Osteocyte (in vitro differentiated cells): ENCODE measurements at regions not wholly inside any gene's neighbourhood (a gene's known extent, or its start where the extent isn't known, plus 50 kb on each side); places are given as distances from the start of the nearest gene placed in this dataset.

ENCODE experiments used
- DNase-seq: peaks from one replicate; pipeline ENCODE4 v3.0.0; 2021; ENCODE audit warnings: mixed read lengths; ENCODE audit not compliant: unreplicated experiment; ENCODE audit errors: extremely low spot score
- H3K27ac Mint-ChIP-seq: one replicate; pipeline ENCODE4 v1.8.0; 2021; ENCODE audit warnings: mild to moderate bottlenecking, mixed read lengths; ENCODE audit not compliant: unreplicated experiment
- H3K27me3 Mint-ChIP-seq: one replicate; pipeline ENCODE4 v1.8.0; 2021; ENCODE audit warnings: mixed read lengths; ENCODE audit not compliant: unreplicated experiment
- H3K36me3 Mint-ChIP-seq: one replicate; pipeline ENCODE4 v1.8.0; 2021; ENCODE audit warnings: mixed read lengths; ENCODE audit not compliant: unreplicated experiment
- H3K4me1 Mint-ChIP-seq: one replicate; pipeline ENCODE4 v1.8.0; 2021; ENCODE audit warnings: mixed read lengths; ENCODE audit not compliant: unreplicated experiment
- H3K4me3 Mint-ChIP-seq: one replicate; pipeline ENCODE4 v1.8.0; 2021; ENCODE audit warnings: mild to moderate bottlenecking, moderate library complexity, mixed read lengths; ENCODE audit not compliant: unreplicated experiment
- H3K9me3 Mint-ChIP-seq: one replicate; pipeline ENCODE4 v1.8.0; 2021; ENCODE audit warnings: mixed read lengths; ENCODE audit not compliant: unreplicated experiment
- CTCF ChIP-seq: fragments of 200-600 bp; sonication (generic); IDR thresholded peaks from 2 replicates; pipeline ENCODE4 v1.5.0; 2021; ENCODE audit warnings: antibody characterized with exemption, mild to moderate bottlenecking, moderate library complexity

- no peaks in the 10 kb centered on the region for H3K36me3 Mint-ChIP-seq
- H3K4me1 Mint-ChIP-seq: no peaks in the 10 kb centered on the region
- no peak overlapping the region for H3K27ac Mint-ChIP-seq
- H3K27me3 Mint-ChIP-seq: no peaks in the 10 kb centered on the region
- DNase-seq: no peak
- peaks cover 10% of the 10 kb centered on the region for H3K9me3 Mint-ChIP-seq
- TF ChIP-seq CTCF: no peak
- no peak overlapping the region for H3K4me3 Mint-ChIP-seq
Observed at GRCh38 chr9:30482499-30482898, 1901.9 kb upstream of the ACO1 start.

GRCh38 chr9:30484690-30485089 is 1899.8 kb upstream of the ACO1 start:
- no peaks in the 10 kb centered on the region for H3K4me1 Mint-ChIP-seq
- DNase-seq: no peak
- no peak overlapping the region for H3K27ac Mint-ChIP-seq
- no peaks in the 10 kb centered on the region for H3K36me3 Mint-ChIP-seq
- no peaks in the 10 kb centered on the region for H3K27me3 Mint-ChIP-seq
- no peak for TF ChIP-seq CTCF
- H3K4me3 Mint-ChIP-seq: no peak overlapping the region
- peaks cover 10% of the 10 kb centered on the region for H3K9me3 Mint-ChIP-seq

- Mint-ChIP-seq H3K27me3 (no peaks in the 10 kb centered on the region), H3K27ac (no peak overlapping the region), H3K4me3 (no peak overlapping the region), H3K36me3 (no peaks in the 10 kb centered on the region), H3K4me1 (no peaks in the 10 kb centered on the region), H3K9me3 (peaks cover 5% of the 10 kb centered on the region)
- no peak for DNase-seq
- no peak for TF ChIP-seq CTCF
Observed at GRCh38 chr9:30504502-30504905, 1879.9 kb upstream of the ACO1 start.

- no peak overlapping the region for H3K27ac Mint-ChIP-seq
- H3K9me3 Mint-ChIP-seq: peaks cover 5% of the 10 kb centered on the region
- TF ChIP-seq CTCF: no peak
- H3K4me3 Mint-ChIP-seq: no peak overlapping the region
- H3K27me3 Mint-ChIP-seq: no peaks in the 10 kb centered on the region
- no peaks in the 10 kb centered on the region for H3K36me3 Mint-ChIP-seq
- no peaks in the 10 kb centered on the region for H3K4me1 Mint-ChIP-seq
- no peak for DNase-seq
Observed at GRCh38 chr9:30505311-30505710, 1879.1 kb upstream of the ACO1 start.

- Mint-ChIP-seq H3K27ac (no peak overlapping the region), H3K9me3 (peaks cover 3% of the 10 kb centered on the region), H3K27me3 (no peaks in the 10 kb centered on the region), H3K4me1 (no peaks in the 10 kb centered on the region), H3K36me3 (no peaks in the 10 kb centered on the region), H3K4me3 (no peak overlapping the region)
- no peak for TF ChIP-seq CTCF
- DNase-seq: no peak
Observed at GRCh38 chr9:30506749-30507148, 1877.7 kb upstream of the ACO1 start.
